Left lobe of liver (tissue), 2 donors: ENCODE measurements at regions not wholly inside any gene's neighbourhood (a gene's known extent, or its start where the extent isn't known, plus 50 kb on each side); places are given as distances from the start of the nearest gene placed in this dataset.
"Not testable (repeated sequence)": the region's sequence is repeated elsewhere in the genome, so short reads cannot be mapped to it uniquely, and the experiment has no call there.

Experiments used
- ATAC-seq: fragments of 200-7000 bp; cut with Tn5 transposase; one replicate; pipeline ENCODE4 v1.9.1; 2020; ENCODE audit warnings: mild to moderate bottlenecking, moderate library complexity
- DNase-seq: peaks from one replicate; pipeline ENCODE4 v3.0.0-alpha.2; 2020; ENCODE audit warnings: low spot score
- donor health status: DM: no; HTN: no; CAD: no; lungs with moderate emphysema.
- donor health status: DM: no; HTN: yes; CAD: no.

GRCh38 chr2:146405402-146406309 is 1439.2 kb upstream of the ACVR2A start:
- not testable (repeated sequence) for DNase-seq, ATAC-seq

DNA sequence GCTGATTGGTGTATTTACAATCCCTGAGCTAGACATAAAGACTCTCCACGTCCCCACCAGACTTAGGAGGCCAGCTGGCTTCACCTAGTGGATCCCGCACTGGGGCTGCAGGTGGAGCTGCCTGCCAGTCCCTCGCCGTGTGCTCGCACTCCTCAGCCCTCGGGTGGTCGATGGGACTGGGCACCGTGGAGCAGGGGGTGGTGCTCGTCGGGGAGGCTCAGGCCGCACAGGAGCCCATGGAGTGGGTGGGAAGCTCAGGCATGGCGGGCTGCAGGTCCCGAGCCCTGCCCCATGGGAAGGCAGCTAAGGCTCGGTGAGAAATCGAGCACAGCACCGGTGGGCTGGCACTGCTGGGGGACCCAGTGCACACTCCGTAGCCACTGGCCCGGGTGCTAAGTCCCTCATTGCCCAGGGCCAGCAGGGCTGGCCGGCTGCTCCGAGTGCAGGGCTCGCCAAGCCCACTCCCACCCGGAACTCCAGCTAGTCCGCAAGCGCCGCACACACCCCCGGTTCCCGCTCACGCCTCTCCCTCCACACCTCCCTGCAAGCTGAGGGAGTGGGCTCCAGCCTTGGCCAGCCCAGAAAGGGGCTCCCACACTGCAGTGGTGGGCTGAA is 1441.2 kb upstream of the ACVR2A start:
- not testable (repeated sequence) for ATAC-seq, DNase-seq

- DNase-seq (no peak), ATAC-seq (no peak)
Observed at GRCh38 chr2:146392631-146393030, 1452.2 kb upstream of the ACVR2A start.

- DNase-seq (no peak), ATAC-seq (no peak)
Observed at GRCh38 chr2:146392186-146392585, 1452.6 kb upstream of the ACVR2A start.

GRCh38 chr2:146388757-146389156 is 1456.1 kb upstream of the ACVR2A start:
- ATAC-seq = no peak

GRCh38 chr2:146386096-146386495 is 1458.7 kb upstream of the ACVR2A start:
- no peak for DNase-seq
- no peak for ATAC-seq

More at GRCh38 chr2:146388757-146389156, 1456.1 kb upstream of the ACVR2A start:
- no peak for DNase-seq

DNA sequence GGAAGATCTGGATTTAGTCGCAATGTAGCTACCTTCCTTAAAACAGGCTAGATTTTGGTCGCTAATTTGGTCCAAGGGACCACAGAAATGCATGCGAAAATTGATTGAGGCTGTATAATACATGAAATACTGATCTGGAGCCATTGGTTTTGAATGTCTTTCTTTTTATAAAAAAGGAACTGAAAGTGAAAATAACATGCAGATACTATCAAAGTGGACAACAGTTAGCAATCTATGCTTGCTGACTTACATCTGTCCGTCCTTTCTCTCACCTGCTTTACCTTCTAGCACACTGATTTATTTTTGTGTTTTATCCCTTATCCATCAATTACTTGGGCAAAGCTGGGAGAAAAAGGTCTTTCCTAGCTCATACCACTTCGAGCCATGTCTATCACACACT is 1459.8 kb upstream of the ACVR2A start:
- DNase-seq = no peak
- ATAC-seq = no peak

GRCh38 chr2:146376511-146377064 is 1468.2 kb upstream of the ACVR2A start:
- DNase-seq = no peak
- no peak for ATAC-seq

GRCh38 chr2:146374505-146374904 is 1470.3 kb upstream of the ACVR2A start:
- ATAC-seq (no peak), DNase-seq (no peak)

DNA sequence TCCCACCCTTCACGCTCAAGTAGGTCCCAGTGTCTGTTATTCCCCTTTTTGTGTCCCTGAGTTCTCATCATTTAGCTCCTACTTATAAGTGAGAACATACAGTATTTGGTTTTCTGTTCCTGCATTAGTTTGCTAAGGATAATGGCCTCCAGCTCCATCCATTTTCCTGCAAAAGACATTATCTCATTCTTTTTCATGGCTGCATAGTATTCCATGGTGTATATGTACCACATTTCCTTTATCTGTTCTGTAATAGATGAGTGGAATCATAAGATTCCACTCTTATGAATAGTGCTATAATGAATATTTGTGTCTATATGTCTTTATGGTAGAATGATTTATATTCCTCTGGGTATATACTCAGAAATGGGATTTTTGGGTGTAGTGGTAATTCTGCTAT is 1473.5 kb upstream of the ACVR2A start:
- not testable (repeated sequence) for ATAC-seq

DNA sequence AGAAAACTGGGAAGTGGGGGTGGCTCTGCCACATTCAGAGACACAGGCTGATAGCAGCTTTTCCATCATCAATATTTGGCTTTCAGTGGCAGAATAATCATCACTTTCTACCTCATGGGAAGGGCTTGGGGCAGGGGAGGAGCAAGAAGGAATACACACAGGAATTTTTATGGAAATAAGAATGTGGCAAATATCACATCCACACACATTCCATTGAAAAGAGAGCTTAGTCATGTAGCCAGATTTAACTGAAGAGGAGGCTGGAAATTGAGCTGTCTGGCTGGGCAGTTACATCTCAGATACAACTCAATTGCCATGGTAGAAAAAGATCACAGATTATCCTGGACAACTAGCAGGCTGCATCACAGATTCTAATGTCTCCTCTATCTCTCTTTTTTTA is 1474.0 kb upstream of the ACVR2A start:
- no peak for DNase-seq
- ATAC-seq = no peak

More for the DNA sequence above, 1473.5 kb upstream of the ACVR2A start:
- not testable (repeated sequence) for DNase-seq

- ATAC-seq (no peak), DNase-seq (no peak)
Observed at GRCh38 chr2:146366276-146366675, 1478.6 kb upstream of the ACVR2A start.

GRCh38 chr2:146365041-146365440 is 1479.8 kb upstream of the ACVR2A start:
- no peak for ATAC-seq
- DNase-seq = no peak

- DNase-seq = no peak
- ATAC-seq = no peak
Observed at GRCh38 chr2:146363731-146364130, 1481.1 kb upstream of the ACVR2A start.

DNA sequence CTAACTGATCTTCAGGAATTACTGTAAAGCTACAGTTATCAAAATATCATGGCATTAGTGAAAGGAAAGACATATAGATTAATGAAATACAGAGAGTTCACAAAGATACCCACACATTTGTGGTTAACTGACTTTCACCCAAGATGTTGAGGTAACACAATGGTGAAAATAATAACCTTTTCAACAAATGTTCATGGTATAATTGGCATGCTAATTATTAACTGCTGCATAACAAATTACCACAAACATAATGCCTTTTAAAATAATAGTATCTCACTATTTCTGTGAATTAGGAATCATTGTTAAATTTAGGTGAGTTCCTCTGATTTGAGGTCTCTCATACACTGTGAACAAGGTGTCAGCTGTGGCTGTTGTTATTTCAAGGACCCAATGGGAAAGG is 1493.1 kb upstream of the ACVR2A start:
- DNase-seq (no peak), ATAC-seq (no peak)

DNA sequence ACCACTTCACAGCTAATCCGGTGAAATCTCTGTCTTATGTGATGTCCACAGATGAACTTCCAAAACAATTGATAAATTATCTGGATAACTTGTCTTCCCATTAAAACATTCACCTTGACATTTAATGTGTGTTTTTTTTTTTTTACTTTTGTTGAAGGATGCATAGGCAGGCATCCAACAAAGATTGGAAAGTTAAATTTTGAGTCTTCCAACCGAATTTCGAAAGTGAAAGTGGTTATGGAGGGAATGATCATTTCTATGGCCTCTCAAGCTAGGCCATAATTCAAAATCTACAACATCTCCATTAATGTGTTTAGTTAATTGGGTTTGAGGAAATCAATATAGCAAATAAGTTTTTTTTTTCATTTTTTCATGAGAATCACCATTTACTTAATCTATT is 1495.5 kb upstream of the ACVR2A start:
- DNase-seq = no peak
- no peak for ATAC-seq

DNA sequence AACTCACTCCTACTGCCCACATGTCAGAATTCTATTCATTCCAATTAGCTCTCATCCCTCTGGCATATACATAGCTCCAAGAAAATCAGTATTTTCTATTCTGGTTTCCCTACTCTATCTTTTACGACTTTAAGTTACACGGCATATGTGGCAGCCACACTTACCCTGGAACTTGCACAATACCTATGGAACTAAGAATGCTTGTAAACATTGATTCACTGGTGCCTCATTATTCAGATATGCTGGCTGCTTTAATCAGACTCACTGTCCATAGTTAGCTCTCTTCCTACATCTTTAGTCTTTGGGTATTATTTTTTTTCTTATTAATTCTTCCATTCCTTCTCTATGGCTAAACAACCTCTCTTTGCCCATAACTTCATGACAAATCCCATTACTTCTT is 1519.9 kb upstream of the ACVR2A start:
- no peak for DNase-seq
- ATAC-seq = no peak

- ATAC-seq (no peak), DNase-seq (no peak)
Observed at GRCh38 chr2:146323564-146323963, 1521.3 kb upstream of the ACVR2A start.

GRCh38 chr2:146321175-146321574 is 1523.7 kb upstream of the ACVR2A start:
- ATAC-seq (no peak), DNase-seq (no peak)

DNA sequence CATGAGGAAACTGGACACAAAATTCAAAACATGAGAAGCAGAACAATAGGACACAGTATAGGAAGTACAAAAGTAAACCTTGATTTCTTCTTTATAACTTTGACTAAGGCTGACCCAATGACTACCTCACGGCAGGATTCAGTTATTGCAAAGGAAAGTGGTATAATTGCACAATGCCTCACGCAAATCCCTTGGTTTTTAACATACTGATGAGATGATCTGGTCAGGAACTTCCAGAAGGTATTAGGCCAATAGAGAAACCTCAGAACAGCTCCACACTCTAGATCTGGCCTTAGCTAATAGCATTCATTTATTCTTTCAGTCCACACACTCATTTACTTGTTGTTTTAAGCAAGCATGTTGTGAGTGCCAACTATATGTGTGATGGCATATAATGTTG is 1526.9 kb upstream of the ACVR2A start:
- no peak for DNase-seq
- ATAC-seq = no peak

DNA sequence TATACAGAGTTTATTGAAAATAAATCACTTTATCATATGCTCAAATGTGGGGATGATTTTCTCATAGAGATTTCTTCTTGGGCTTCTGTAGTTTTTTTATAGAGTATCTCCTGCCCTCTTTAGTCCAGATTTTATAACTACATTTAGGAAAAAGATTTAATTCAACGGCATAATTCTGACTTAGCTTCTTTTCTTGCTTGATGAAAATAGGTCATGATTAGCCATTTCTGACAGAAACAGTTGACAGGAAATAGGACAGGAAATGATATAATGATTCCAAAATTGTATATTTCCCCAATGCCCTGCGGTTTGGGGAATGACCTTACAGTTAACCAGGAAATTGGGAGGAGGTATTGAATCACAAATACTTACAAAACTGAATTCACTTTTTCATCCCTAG is 1531.9 kb upstream of the ACVR2A start:
- ATAC-seq (peak; percentile 65), DNase-seq (no peak)

DNA sequence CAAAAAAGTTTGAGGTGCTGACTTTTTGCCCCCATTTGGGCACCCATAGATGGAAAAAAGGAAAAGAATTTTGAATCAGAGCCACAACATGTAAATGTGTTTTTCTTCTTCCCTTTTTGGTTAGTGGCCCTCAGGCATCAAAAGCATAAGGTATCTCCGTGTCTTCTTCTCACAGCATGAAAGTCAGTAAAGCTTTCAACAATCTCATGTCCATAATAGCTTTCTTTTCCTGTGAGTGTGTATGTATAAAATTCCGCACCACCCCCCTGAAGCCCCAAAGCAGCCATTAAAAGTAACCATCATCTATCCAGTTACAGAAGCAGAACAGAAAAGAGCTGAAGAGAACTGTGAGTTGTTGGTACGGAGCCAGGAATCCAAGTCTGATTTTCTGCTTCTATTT is 1539.7 kb upstream of the ACVR2A start:
- ATAC-seq (no peak), DNase-seq (no peak)
